HG03571 (cell line): ENCODE measurements at regions not wholly inside any gene's neighbourhood (a gene's known extent, or its start where the extent isn't known, plus 50 kb on each side); places are given as distances from the start of the nearest gene placed in this dataset.

Experiments
- ATAC-seq: cut with Tn5 transposase; IDR thresholded peaks from one replicate; pipeline ENCODE4 v1.9.1; 2021; ENCODE audit not compliant: unreplicated experiment

- ATAC-seq = no peak
Observed at GRCh38 chr13:107361666-107362065, 793.7 kb upstream of the ARGLU1 start.

GRCh38 chr13:107360010-107360409 is 792.1 kb upstream of the ARGLU1 start:
- ATAC-seq = no peak

GRCh38 chr13:107358866-107359265 is 790.9 kb upstream of the ARGLU1 start:
- no peak for ATAC-seq

GRCh38 chr13:107351305-107351704 is 783.4 kb upstream of the ARGLU1 start:
- ATAC-seq = no peak

- ATAC-seq = no peak
Observed at GRCh38 chr13:107348925-107349324, 781.0 kb upstream of the ARGLU1 start.

- ATAC-seq = no peak
Observed at GRCh38 chr13:107348471-107348870, 780.5 kb upstream of the ARGLU1 start.

- no peak for ATAC-seq
Observed at GRCh38 chr13:107347641-107348369, 779.9 kb upstream of the ARGLU1 start.

- ATAC-seq = no peak
Observed at GRCh38 chr13:107342747-107343146, 774.8 kb upstream of the ARGLU1 start.

- ATAC-seq = no peak
Observed at GRCh38 chr13:107339209-107339608, 771.3 kb upstream of the ARGLU1 start.

GRCh38 chr13:107332188-107332587 is 764.3 kb upstream of the ARGLU1 start:
- no peak for ATAC-seq

- ATAC-seq = no peak
Observed at GRCh38 chr13:107331359-107331758, 763.4 kb upstream of the ARGLU1 start.

- ATAC-seq = no peak
Observed at GRCh38 chr13:107330484-107330883, 762.5 kb upstream of the ARGLU1 start.

GRCh38 chr13:107329991-107330390 is 762.1 kb upstream of the ARGLU1 start:
- ATAC-seq = no peak

GRCh38 chr13:107324416-107325204 is 756.7 kb upstream of the ARGLU1 start:
- ATAC-seq = no peak

- no peak for ATAC-seq
Observed at GRCh38 chr13:107322228-107322627, 754.3 kb upstream of the ARGLU1 start.

- no peak for ATAC-seq
Observed at GRCh38 chr13:107305178-107305577, 737.2 kb upstream of the ARGLU1 start.

- ATAC-seq = no peak
Observed at GRCh38 chr13:107301724-107302374, 733.9 kb upstream of the ARGLU1 start.

GRCh38 chr13:107299717-107300116 is 731.8 kb upstream of the ARGLU1 start:
- ATAC-seq = no peak

- ATAC-seq = no peak
Observed at GRCh38 chr13:107296804-107297203, 728.9 kb upstream of the ARGLU1 start.

- no peak for ATAC-seq
Observed at GRCh38 chr13:107295416-107296140, 727.6 kb upstream of the ARGLU1 start.

GRCh38 chr13:107293924-107294323 is 726.0 kb upstream of the ARGLU1 start:
- ATAC-seq = no peak
